ENCODE measurements at regions not wholly inside any gene's neighbourhood (a gene's known extent, or its start where the extent isn't known, plus 50 kb on each side); places are given as distances from the start of the nearest gene placed in this dataset.

- no peaks in the 10 kb centered on the region for H3K27me3 ChIP-seq (ENCODE audit: control insufficient read depth, low read length)
- H3K9me3 ChIP-seq (ENCODE audit: control insufficient read depth, insufficient read depth, low read length): no peaks in the 10 kb centered on the region
- no peaks in the 10 kb centered on the region for H3K4me1 ChIP-seq (ENCODE audit: control insufficient read depth, low read length)
- H3K9me2 ChIP-seq (replicated peaks; ENCODE audit: control insufficient read depth, low read length): no peaks in the 10 kb centered on the region
- no peaks in the 10 kb centered on the region for H3K79me2 ChIP-seq (ENCODE audit: control insufficient read depth, low read length)
- no peak overlapping the region for H3K4me3 ChIP-seq (ENCODE audit: low read length)
- TF ChIP-seq EZH2phosphoT487 (IDR thresholded peaks at IDR 0.05; ENCODE audit: borderline replicate concordance, low read length): no peak
- TF ChIP-seq, protein P1, sequence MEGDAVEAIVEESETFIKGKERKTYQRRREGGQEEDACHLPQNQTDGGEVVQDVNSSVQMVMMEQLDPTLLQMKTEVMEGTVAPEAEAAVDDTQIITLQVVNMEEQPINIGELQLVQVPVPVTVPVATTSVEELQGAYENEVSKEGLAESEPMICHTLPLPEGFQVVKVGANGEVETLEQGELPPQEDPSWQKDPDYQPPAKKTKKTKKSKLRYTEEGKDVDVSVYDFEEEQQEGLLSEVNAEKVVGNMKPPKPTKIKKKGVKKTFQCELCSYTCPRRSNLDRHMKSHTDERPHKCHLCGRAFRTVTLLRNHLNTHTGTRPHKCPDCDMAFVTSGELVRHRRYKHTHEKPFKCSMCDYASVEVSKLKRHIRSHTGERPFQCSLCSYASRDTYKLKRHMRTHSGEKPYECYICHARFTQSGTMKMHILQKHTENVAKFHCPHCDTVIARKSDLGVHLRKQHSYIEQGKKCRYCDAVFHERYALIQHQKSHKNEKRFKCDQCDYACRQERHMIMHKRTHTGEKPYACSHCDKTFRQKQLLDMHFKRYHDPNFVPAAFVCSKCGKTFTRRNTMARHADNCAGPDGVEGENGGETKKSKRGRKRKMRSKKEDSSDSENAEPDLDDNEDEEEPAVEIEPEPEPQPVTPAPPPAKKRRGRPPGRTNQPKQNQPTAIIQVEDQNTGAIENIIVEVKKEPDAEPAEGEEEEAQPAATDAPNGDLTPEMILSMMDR (IDR thresholded peaks at IDR 0.05; ENCODE audit: low read depth, low read length, poor library complexity, severe bottlenecking): no peak
- H3F3A ChIP-seq (ENCODE audit: control insufficient read depth, insufficient read depth): no peaks in the 10 kb centered on the region
- H3K27ac ChIP-seq (ENCODE audit: low read depth, low read length): no peak overlapping the region
- H3K36me3 ChIP-seq (ENCODE audit: control insufficient read depth, low read length): no peaks in the 10 kb centered on the region
- H4K20me1 ChIP-seq (ENCODE audit: control insufficient read depth, insufficient read depth, low read depth, low read length): no peaks in the 10 kb centered on the region
- no peak overlapping the region for H3K4me2 ChIP-seq (ENCODE audit: low read length)
These were observed 249.6 kb downstream of the SNCA start for GRCh38 chr4:89587364-89587763.

- H4K20me1 ChIP-seq (ENCODE audit: control insufficient read depth, insufficient read depth, low read depth, low read length): no peaks in the 10 kb centered on the region
- no peak for TF ChIP-seq EZH2phosphoT487 (IDR thresholded peaks at IDR 0.05; ENCODE audit: borderline replicate concordance, low read length)
- TF ChIP-seq, protein P1 (IDR thresholded peaks at IDR 0.05; ENCODE audit: low read depth, low read length, poor library complexity, severe bottlenecking): peak; percentile 20
- no peaks in the 10 kb centered on the region for H3K36me3 ChIP-seq (ENCODE audit: control insufficient read depth, low read length)
- H3K27me3 ChIP-seq (ENCODE audit: control insufficient read depth, low read length): no peaks in the 10 kb centered on the region
- H3K9me2 ChIP-seq (replicated peaks; ENCODE audit: control insufficient read depth, low read length): no peaks in the 10 kb centered on the region
- H3K4me2 ChIP-seq (ENCODE audit: low read length): no peak overlapping the region
- H3K79me2 ChIP-seq (ENCODE audit: control insufficient read depth, low read length): no peaks in the 10 kb centered on the region
- H3F3A ChIP-seq (ENCODE audit: control insufficient read depth, insufficient read depth): no peaks in the 10 kb centered on the region
- H3K27ac ChIP-seq (ENCODE audit: low read depth, low read length): no peak overlapping the region
- H3K4me3 ChIP-seq (ENCODE audit: low read length): no peak overlapping the region
- no peaks in the 10 kb centered on the region for H3K4me1 ChIP-seq (ENCODE audit: control insufficient read depth, low read length)
- H3K9me3 ChIP-seq (ENCODE audit: control insufficient read depth, insufficient read depth, low read length): no peaks in the 10 kb centered on the region
These were observed 250.1 kb downstream of the SNCA start for GRCh38 chr4:89586864-89587263.

DNA sequence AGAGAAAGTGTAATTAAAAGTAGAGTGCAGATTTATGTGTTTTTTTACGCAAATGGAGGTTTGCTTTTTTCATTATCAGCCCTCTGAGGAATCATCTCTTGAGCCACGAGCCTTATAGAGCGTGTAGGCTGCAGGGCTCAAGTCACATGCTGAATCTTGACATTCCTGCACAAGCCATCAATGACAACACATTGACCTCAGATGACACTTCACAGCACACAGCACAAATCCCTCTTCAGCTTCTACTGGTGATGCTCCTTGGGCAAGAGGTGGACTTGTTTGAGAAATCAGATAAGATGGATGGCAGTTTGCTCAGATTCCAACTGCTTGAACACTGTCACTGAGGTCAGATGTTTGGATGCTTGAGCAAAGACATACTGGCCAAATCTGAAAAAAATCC, 250.6 kb downstream of the SNCA start:
- H3K4me2 ChIP-seq (ENCODE audit: low read length): no peak overlapping the region
- H3K9me3 ChIP-seq (ENCODE audit: control insufficient read depth, insufficient read depth, low read length): no peaks in the 10 kb centered on the region
- no peaks in the 10 kb centered on the region for H3F3A ChIP-seq (ENCODE audit: control insufficient read depth, insufficient read depth)
- no peaks in the 10 kb centered on the region for H4K20me1 ChIP-seq (ENCODE audit: control insufficient read depth, insufficient read depth, low read depth, low read length)
- H3K79me2 ChIP-seq (ENCODE audit: control insufficient read depth, low read length): no peaks in the 10 kb centered on the region
- H3K4me1 ChIP-seq (ENCODE audit: control insufficient read depth, low read length): no peaks in the 10 kb centered on the region
- H3K9me2 ChIP-seq (replicated peaks; ENCODE audit: control insufficient read depth, low read length): no peaks in the 10 kb centered on the region
- no peaks in the 10 kb centered on the region for H3K36me3 ChIP-seq (ENCODE audit: control insufficient read depth, low read length)
- no peak overlapping the region for H3K4me3 ChIP-seq (ENCODE audit: low read length)
- no peak for TF ChIP-seq EZH2phosphoT487 (IDR thresholded peaks at IDR 0.05; ENCODE audit: borderline replicate concordance, low read length)
- TF ChIP-seq, protein P1 (IDR thresholded peaks at IDR 0.05; ENCODE audit: low read depth, low read length, poor library complexity, severe bottlenecking): no peak
- H3K27me3 ChIP-seq (ENCODE audit: control insufficient read depth, low read length): no peaks in the 10 kb centered on the region
- H3K27ac ChIP-seq (ENCODE audit: low read depth, low read length): no peak overlapping the region

Measured in DOHH2 (cell line).